WTC11 (cell line): ENCODE measurements at regions not wholly inside any gene's neighbourhood (a gene's known extent, or its start where the extent isn't known, plus 50 kb on each side); places are given as distances from the start of the nearest gene placed in this dataset.

Experiments used
- ATAC-seq: fragments of 200-7000 bp; cut with Tn5 transposase; 2 replicates; pipeline ENCODE4 v1.10.0; 2021; ENCODE audit warnings: mild to moderate bottlenecking, moderate library complexity
- CTCF ChIA-PET: fragments of 300-600 bp; sonication (Branson Sonifier 250); formaldehyde crosslinking; loops from one replicate; lab custom pipeline; 2021; ENCODE audit warnings: antibody characterized with exemption; lab: Charles Lee
- POLR2A ChIA-PET: fragments of 350-600 bp; sonication (Branson Sonifier 250); formaldehyde crosslinking; loops from one replicate; lab custom pipeline; 2021; ENCODE audit warnings: antibody characterized with exemption; lab: Charles Lee
- DNase-seq: peaks from one replicate; pipeline ENCODE4 v3.0.0; 2021; ENCODE audit warnings: low spot score
- H3K27ac Mint-ChIP-seq: 2 replicates; pipeline ENCODE4 v1.8.0; 2021; ENCODE audit warnings: mixed read lengths
- H3K27me3 Mint-ChIP-seq: 2 replicates; pipeline ENCODE4 v1.8.0; 2021; ENCODE audit warnings: low read depth, mild to moderate bottlenecking, moderate library complexity, mixed read lengths
- H3K36me3 Mint-ChIP-seq: 2 replicates; pipeline ENCODE4 v1.8.0; 2021; ENCODE audit warnings: mixed read lengths
- H3K4me1 Mint-ChIP-seq: 2 replicates; pipeline ENCODE4 v1.8.0; 2022; ENCODE audit warnings: mixed read lengths
- H3K4me3 Mint-ChIP-seq: 2 replicates; pipeline ENCODE4 v1.8.0; 2021; ENCODE audit warnings: mild to moderate bottlenecking, moderate library complexity, mixed read lengths
- H3K9me3 Mint-ChIP-seq: 2 replicates; pipeline ENCODE4 v1.8.0; 2021; ENCODE audit warnings: mixed read lengths
- CBFB ChIP-seq: sonication (generic); formaldehyde crosslinking; IDR thresholded peaks from 2 replicates; pipeline ENCODE4 v1.8.1; 2022; ENCODE audit warnings: mild to moderate bottlenecking, low read depth, missing genetic modification reagents
- ESRRA ChIP-seq: sonication (generic); formaldehyde crosslinking; IDR thresholded peaks from 2 replicates; pipeline ENCODE4 v1.8.1; 2022; ENCODE audit warnings: mild to moderate bottlenecking, missing genetic modification reagents, borderline replicate concordance
- JAZF1 ChIP-seq: fragments of 250-450 bp; sonication (Bioruptor Pico); IDR thresholded peaks from 2 replicates; pipeline ENCODE4 v1.9.0; 2021; ENCODE audit warnings: moderate library complexity, mild to moderate bottlenecking, inconsistent platforms
- JUN ChIP-seq: sonication (generic); formaldehyde crosslinking; IDR thresholded peaks from 2 replicates; pipeline ENCODE4 v1.8.0; 2023; ENCODE audit warnings: mild to moderate bottlenecking, missing genetic modification reagents
- NFATC4 ChIP-seq: fragments of 250-450 bp; sonication (Bioruptor Pico); IDR thresholded peaks from 2 replicates; pipeline ENCODE4 v1.9.0; 2021; ENCODE audit warnings: mild to moderate bottlenecking
- NR2C2 ChIP-seq: sonication (generic); formaldehyde crosslinking; IDR thresholded peaks from 2 replicates; pipeline ENCODE4 v1.8.0; 2022; ENCODE audit warnings: mild to moderate bottlenecking, missing genetic modification reagents
- STAT6 ChIP-seq: sonication (generic); formaldehyde crosslinking; conservative IDR thresholded peaks from 2 replicates; pipeline ENCODE4 v1.8.1; 2023; ENCODE audit warnings: mild to moderate bottlenecking, low read depth, missing genetic modification reagents, moderate library complexity
- TP53 ChIP-seq: sonication (generic); formaldehyde crosslinking; IDR thresholded peaks from 2 replicates; pipeline ENCODE4 v1.8.1; 2023; ENCODE audit warnings: mild to moderate bottlenecking, missing genetic modification reagents
- USF2 ChIP-seq: sonication (generic); formaldehyde crosslinking; IDR thresholded peaks from 2 replicates; pipeline ENCODE4 v1.8.1; 2023; ENCODE audit warnings: mild to moderate bottlenecking, missing genetic modification reagents, moderate library complexity
- ZNF138 ChIP-seq: sonication (generic); formaldehyde crosslinking; conservative IDR thresholded peaks from 2 replicates; pipeline ENCODE4 v1.8.1; 2022; ENCODE audit warnings: mild to moderate bottlenecking, moderate library complexity, missing genetic modification reagents
- ZNF263 ChIP-seq: sonication (generic); formaldehyde crosslinking; IDR thresholded peaks from 2 replicates; pipeline ENCODE4 v1.8.1; 2022; ENCODE audit warnings: low read depth, mild to moderate bottlenecking, moderate library complexity, missing genetic modification reagents
- TF ChIP-seq, protein P1 (sequence below): sonication (generic); formaldehyde crosslinking; IDR thresholded peaks from 2 replicates; pipeline ENCODE4 v1.8.0; 2022; ENCODE audit warnings: mild to moderate bottlenecking, missing genetic modification reagents
- TF ChIP-seq, protein P2 (sequence below): fragments of 250-450 bp; sonication (Bioruptor Pico); conservative IDR thresholded peaks from 2 replicates; pipeline ENCODE4 v1.9.0; 2021; ENCODE audit warnings: mild to moderate bottlenecking
- TF ChIP-seq, protein P3 (sequence below): sonication (generic); formaldehyde crosslinking; IDR thresholded peaks from 2 replicates; pipeline ENCODE4 v1.8.0; 2022; ENCODE audit warnings: missing genetic modification reagents
- TF ChIP-seq, protein P4 (sequence below): sonication (generic); formaldehyde crosslinking; IDR thresholded peaks from 2 replicates; pipeline ENCODE4 v1.8.1; 2023; ENCODE audit warnings: mild to moderate bottlenecking, missing genetic modification reagents
- TF ChIP-seq, protein P5 (sequence below): sonication (generic); formaldehyde crosslinking; IDR thresholded peaks from 2 replicates; pipeline ENCODE4 v1.8.0; 2022; ENCODE audit warnings: mild to moderate bottlenecking, missing genetic modification reagents
- TF ChIP-seq, protein P6 (sequence below): sonication (generic); formaldehyde crosslinking; IDR thresholded peaks from 2 replicates; pipeline ENCODE4 v1.8.0; 2023; ENCODE audit warnings: mild to moderate bottlenecking, missing genetic modification reagents

GRCh38 chr6:9492790-9493189 is 922.1 kb downstream of the TFAP2A start:
- Mint-ChIP-seq H3K4me1 (no peaks in the 10 kb centered on the region; the same call in 1 of the 2 replicates), H3K36me3 (peaks cover 3% of the 10 kb centered on the region; the same call in 1 of the 2 replicates), H3K27me3 (no peaks in the 10 kb centered on the region), H3K4me3 (no peak overlapping the region), H3K9me3 (peaks cover 10% of the 10 kb centered on the region), H3K27ac (no peak overlapping the region)
- TF ChIP-seq, protein P1, sequence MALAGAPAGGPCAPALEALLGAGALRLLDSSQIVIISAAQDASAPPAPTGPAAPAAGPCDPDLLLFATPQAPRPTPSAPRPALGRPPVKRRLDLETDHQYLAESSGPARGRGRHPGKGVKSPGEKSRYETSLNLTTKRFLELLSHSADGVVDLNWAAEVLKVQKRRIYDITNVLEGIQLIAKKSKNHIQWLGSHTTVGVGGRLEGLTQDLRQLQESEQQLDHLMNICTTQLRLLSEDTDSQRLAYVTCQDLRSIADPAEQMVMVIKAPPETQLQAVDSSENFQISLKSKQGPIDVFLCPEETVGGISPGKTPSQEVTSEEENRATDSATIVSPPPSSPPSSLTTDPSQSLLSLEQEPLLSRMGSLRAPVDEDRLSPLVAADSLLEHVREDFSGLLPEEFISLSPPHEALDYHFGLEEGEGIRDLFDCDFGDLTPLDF: no peak
- no peak for TF ChIP-seq STAT6 (CRISPR knock-in tag)
- ChIA-PET POLR2A (no interaction called here), CTCF (no interaction called here)
- DNase-seq (no peak), ATAC-seq (no peak)

DNA sequence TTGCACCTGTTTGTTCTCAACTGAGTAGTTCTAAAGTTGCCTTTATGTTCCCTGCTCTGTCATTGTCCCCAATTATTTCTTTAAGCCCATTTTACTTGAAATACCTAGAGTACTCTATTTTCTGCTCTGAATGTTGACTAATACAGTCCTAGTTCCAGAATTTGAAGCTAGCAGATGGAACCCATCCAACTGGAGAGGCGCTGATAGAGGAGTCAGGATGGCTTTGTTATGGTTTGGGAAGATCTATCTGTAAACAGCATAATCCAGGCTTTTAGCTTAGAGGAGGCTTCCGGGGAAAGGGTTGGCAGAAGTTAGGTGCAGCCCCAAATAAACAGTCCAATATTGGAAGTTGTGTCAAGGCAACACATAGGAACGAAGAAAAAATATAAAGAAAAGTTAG is 927.7 kb downstream of the TFAP2A start:
- CTCF ChIA-PET: no interaction called here
- no peak overlapping the region for H3K27ac Mint-ChIP-seq
- no peaks in the 10 kb centered on the region for H3K36me3 Mint-ChIP-seq
- no peak for DNase-seq
- no peaks in the 10 kb centered on the region for H3K9me3 Mint-ChIP-seq
- peaks cover 8% of the 10 kb centered on the region for H3K4me1 Mint-ChIP-seq
- H3K4me3 Mint-ChIP-seq: no peak overlapping the region
- no peak for TF ChIP-seq NFATC4 (CRISPR knock-in tag)
- TF ChIP-seq CBFB (CRISPR knock-in tag): no peak
- TF ChIP-seq, protein P2, sequence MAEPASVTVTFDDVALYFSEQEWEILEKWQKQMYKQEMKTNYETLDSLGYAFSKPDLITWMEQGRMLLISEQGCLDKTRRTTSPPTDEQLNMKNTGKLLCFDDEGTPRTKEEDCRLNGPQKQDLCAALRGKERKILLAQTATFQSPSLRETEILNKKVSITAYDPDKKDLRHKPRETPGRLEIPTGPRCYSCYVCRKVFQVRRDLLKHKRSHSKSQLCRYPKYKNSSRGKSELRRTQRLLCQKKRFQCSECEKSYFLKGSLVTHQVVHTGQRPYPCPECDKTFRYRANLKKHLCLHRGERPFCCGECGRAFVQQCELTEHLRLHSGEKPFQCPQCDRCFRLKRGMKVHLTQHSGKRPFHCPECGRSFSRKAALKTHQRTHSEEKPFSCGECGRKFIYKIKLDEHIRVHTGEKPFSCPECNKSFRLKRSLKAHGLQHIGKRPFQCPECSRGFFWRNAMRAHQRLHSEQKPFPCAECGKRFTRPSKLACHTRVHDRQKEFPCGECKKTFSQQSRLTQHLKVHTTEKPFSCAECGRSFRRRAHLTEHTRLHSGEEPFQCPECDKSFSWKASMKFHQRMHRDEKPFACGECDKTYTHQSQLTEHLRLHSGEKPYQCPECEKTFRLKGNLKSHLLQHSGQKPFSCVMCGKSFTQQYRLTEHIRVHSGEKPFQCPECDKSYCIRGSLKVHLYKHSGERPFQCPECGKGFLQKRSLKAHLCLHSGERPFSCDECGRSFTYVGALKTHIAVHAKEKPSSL (CRISPR knock-in tag): no peak
- TF ChIP-seq, protein P3, sequence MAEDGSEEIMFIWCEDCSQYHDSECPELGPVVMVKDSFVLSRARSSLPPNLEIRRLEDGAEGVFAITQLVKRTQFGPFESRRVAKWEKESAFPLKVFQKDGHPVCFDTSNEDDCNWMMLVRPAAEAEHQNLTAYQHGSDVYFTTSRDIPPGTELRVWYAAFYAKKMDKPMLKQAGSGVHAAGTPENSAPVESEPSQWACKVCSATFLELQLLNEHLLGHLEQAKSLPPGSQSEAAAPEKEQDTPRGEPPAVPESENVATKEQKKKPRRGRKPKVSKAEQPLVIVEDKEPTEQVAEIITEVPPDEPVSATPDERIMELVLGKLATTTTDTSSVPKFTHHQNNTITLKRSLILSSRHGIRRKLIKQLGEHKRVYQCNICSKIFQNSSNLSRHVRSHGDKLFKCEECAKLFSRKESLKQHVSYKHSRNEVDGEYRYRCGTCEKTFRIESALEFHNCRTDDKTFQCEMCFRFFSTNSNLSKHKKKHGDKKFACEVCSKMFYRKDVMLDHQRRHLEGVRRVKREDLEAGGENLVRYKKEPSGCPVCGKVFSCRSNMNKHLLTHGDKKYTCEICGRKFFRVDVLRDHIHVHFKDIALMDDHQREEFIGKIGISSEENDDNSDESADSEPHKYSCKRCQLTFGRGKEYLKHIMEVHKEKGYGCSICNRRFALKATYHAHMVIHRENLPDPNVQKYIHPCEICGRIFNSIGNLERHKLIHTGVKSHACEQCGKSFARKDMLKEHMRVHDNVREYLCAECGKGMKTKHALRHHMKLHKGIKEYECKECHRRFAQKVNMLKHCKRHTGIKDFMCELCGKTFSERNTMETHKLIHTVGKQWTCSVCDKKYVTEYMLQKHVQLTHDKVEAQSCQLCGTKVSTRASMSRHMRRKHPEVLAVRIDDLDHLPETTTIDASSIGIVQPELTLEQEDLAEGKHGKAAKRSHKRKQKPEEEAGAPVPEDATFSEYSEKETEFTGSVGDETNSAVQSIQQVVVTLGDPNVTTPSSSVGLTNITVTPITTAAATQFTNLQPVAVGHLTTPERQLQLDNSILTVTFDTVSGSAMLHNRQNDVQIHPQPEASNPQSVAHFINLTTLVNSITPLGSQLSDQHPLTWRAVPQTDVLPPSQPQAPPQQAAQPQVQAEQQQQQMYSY (CRISPR knock-in tag): no peak
- TF ChIP-seq TP53 (CRISPR knock-in tag): no peak
- TF ChIP-seq JUN (CRISPR knock-in tag): no peak
- POLR2A ChIA-PET: no interaction called here
- H3K27me3 Mint-ChIP-seq: peaks cover 30% of the 10 kb centered on the region
- ATAC-seq: no peak

DNA sequence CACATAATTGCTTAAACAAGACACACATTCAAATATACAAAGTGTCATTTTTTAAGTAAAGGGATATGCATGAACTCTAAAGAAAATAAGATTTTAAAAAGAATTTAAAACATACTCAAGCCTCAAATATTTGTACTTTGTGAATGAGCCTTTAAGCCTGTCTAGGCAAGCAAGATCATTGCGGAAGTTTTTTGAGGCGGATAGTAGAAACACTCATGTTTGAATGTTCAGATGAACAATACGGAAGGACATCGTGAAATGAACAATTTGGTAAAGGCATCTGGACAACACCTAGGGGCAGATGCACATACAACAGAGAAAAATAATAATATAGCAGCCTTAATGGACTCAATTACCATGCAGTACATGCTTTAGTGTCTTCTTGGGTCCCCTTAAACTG is 928.9 kb downstream of the TFAP2A start:
- no peaks in the 10 kb centered on the region for H3K9me3 Mint-ChIP-seq
- H3K36me3 Mint-ChIP-seq: no peaks in the 10 kb centered on the region
- H3K4me1 Mint-ChIP-seq: peaks cover 19% of the 10 kb centered on the region
- no peak for TF ChIP-seq ZNF263 (CRISPR knock-in tag)
- no peak for TF ChIP-seq JAZF1 (CRISPR knock-in tag)
- no peak for TF ChIP-seq NR2C2 (CRISPR knock-in tag)
- TF ChIP-seq, protein P4, sequence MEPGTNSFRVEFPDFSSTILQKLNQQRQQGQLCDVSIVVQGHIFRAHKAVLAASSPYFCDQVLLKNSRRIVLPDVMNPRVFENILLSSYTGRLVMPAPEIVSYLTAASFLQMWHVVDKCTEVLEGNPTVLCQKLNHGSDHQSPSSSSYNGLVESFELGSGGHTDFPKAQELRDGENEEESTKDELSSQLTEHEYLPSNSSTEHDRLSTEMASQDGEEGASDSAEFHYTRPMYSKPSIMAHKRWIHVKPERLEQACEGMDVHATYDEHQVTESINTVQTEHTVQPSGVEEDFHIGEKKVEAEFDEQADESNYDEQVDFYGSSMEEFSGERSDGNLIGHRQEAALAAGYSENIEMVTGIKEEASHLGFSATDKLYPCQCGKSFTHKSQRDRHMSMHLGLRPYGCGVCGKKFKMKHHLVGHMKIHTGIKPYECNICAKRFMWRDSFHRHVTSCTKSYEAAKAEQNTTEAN (CRISPR knock-in tag): no peak
- TF ChIP-seq USF2 (CRISPR knock-in tag): no peak
- TF ChIP-seq, protein P5, sequence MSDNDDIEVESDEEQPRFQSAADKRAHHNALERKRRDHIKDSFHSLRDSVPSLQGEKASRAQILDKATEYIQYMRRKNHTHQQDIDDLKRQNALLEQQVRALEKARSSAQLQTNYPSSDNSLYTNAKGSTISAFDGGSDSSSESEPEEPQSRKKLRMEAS (CRISPR knock-in tag): no peak
- no peak for TF ChIP-seq ESRRA
- TF ChIP-seq, protein P6, sequence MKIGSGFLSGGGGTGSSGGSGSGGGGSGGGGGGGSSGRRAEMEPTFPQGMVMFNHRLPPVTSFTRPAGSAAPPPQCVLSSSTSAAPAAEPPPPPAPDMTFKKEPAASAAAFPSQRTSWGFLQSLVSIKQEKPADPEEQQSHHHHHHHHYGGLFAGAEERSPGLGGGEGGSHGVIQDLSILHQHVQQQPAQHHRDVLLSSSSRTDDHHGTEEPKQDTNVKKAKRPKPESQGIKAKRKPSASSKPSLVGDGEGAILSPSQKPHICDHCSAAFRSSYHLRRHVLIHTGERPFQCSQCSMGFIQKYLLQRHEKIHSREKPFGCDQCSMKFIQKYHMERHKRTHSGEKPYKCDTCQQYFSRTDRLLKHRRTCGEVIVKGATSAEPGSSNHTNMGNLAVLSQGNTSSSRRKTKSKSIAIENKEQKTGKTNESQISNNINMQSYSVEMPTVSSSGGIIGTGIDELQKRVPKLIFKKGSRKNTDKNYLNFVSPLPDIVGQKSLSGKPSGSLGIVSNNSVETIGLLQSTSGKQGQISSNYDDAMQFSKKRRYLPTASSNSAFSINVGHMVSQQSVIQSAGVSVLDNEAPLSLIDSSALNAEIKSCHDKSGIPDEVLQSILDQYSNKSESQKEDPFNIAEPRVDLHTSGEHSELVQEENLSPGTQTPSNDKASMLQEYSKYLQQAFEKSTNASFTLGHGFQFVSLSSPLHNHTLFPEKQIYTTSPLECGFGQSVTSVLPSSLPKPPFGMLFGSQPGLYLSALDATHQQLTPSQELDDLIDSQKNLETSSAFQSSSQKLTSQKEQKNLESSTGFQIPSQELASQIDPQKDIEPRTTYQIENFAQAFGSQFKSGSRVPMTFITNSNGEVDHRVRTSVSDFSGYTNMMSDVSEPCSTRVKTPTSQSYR (CRISPR knock-in tag): no peak
- no peak for TF ChIP-seq ZNF138 (CRISPR knock-in tag)

More for the DNA sequence above, 928.9 kb downstream of the TFAP2A start:
- CTCF ChIA-PET: no interaction called here
- peaks cover 35% of the 10 kb centered on the region for H3K27me3 Mint-ChIP-seq
- H3K4me3 Mint-ChIP-seq: no peak overlapping the region
- ATAC-seq (no peak), DNase-seq (no peak)
- no peak overlapping the region for H3K27ac Mint-ChIP-seq
- POLR2A ChIA-PET: no interaction called here
